Activated T-helper 2 cell treated with anti-CD3 and anti-CD28 coated beads, Interferon-gamma antibody, Interleukin-2, Interleukin-4, amounts not matched to agents 10 μg/mL and 5 μg/mL and 100 μg/mL, durations not matched to agents 14 hours and 24 hours and 36 hours (primary cell): ENCODE measurements at regions not wholly inside any gene's neighbourhood (a gene's known extent, or its start where the extent isn't known, plus 50 kb on each side); places are given as distances from the start of the nearest gene placed in this dataset.

Source experiments
- DNase-seq: peaks from one replicate; pipeline ENCODE4 v3.0.0; 2021; ENCODE audit warnings: low spot score
- H3K27ac Mint-ChIP-seq: one replicate; pipeline ENCODE4 v1.8.0; 2021; ENCODE audit warnings: mixed read lengths
- H3K27me3 Mint-ChIP-seq: one replicate; pipeline ENCODE4 v1.8.0; 2021; ENCODE audit warnings: low read depth, mixed read lengths
- H3K36me3 Mint-ChIP-seq: one replicate; pipeline ENCODE4 v1.8.0; 2021; ENCODE audit warnings: low read depth, mixed read lengths
- H3K4me1 Mint-ChIP-seq: one replicate; pipeline ENCODE4 v1.8.0; 2021; ENCODE audit warnings: low read depth, mixed read lengths
- H3K4me3 Mint-ChIP-seq: one replicate; pipeline ENCODE4 v1.8.0; 2021; ENCODE audit warnings: low read depth, mild to moderate bottlenecking, moderate library complexity, mixed read lengths
- H3K9me3 Mint-ChIP-seq: one replicate; pipeline ENCODE4 v1.8.0; 2021; ENCODE audit warnings: mixed read lengths
- intact Hi-C: fragments of 100-400 bp; cut with micrococcal nuclease; formaldehyde crosslinking; loops from one replicate; pipeline ENCODE4 v1.15.1; 2023

DNA sequence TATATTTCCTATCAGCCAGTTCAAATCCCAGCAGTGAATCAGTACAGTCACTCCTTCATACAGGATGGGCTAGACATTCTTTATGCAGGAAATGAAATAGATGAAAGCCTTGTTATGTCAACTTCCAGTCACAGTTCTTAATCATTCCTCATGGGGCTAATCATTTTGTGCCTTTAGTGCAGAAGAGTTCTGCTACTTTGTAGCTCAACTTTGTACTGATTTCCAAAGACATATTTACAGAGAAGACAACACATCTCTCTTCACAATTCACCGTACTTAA lies 593.9 kb upstream of the NETO1 start:
- Mint-ChIP-seq H3K4me3 (no peak overlapping the region), H3K36me3 (no peaks in the 10 kb centered on the region), H3K9me3 (no peaks in the 10 kb centered on the region), H3K27ac (no peak overlapping the region), H3K4me1 (no peaks in the 10 kb centered on the region), H3K27me3 (no peaks in the 10 kb centered on the region)
- no peak for DNase-seq
- intact Hi-C loops: no loop called here

GRCh38 chr18:73461038-73461779 lies 593.4 kb upstream of the NETO1 start:
- Mint-ChIP-seq H3K27me3 (no peaks in the 10 kb centered on the region), H3K9me3 (peaks cover 4% of the 10 kb centered on the region), H3K27ac (no peak overlapping the region), H3K4me3 (no peak overlapping the region), H3K36me3 (no peaks in the 10 kb centered on the region), H3K4me1 (no peaks in the 10 kb centered on the region)
- no peak for DNase-seq
- intact Hi-C loops: no loop called here

GRCh38 chr18:73458186-73458964 lies 590.6 kb upstream of the NETO1 start:
- no peak for DNase-seq
- intact Hi-C loops: no loop called here
- Mint-ChIP-seq H3K9me3 (peaks cover 4% of the 10 kb centered on the region), H3K4me1 (no peaks in the 10 kb centered on the region), H3K27ac (no peak overlapping the region), H3K36me3 (no peaks in the 10 kb centered on the region), H3K4me3 (no peak overlapping the region), H3K27me3 (no peaks in the 10 kb centered on the region)

- intact Hi-C loops: no loop called here
- H3K27ac Mint-ChIP-seq: no peak overlapping the region
- H3K9me3 Mint-ChIP-seq: peaks cover 4% of the 10 kb centered on the region
- DNase-seq: no peak
- H3K27me3 Mint-ChIP-seq: no peaks in the 10 kb centered on the region
- H3K4me1 Mint-ChIP-seq: no peaks in the 10 kb centered on the region
- H3K36me3 Mint-ChIP-seq: no peaks in the 10 kb centered on the region
- H3K4me3 Mint-ChIP-seq: no peak overlapping the region
Measured at GRCh38 chr18:73456643-73457042, 588.9 kb upstream of the NETO1 start.

- intact Hi-C loops: no loop called here
- H3K36me3 Mint-ChIP-seq: no peaks in the 10 kb centered on the region
- no peak overlapping the region for H3K27ac Mint-ChIP-seq
- no peak for DNase-seq
- peaks cover 14% of the 10 kb centered on the region for H3K9me3 Mint-ChIP-seq
- H3K27me3 Mint-ChIP-seq: no peaks in the 10 kb centered on the region
- H3K4me3 Mint-ChIP-seq: no peak overlapping the region
- H3K4me1 Mint-ChIP-seq: no peaks in the 10 kb centered on the region
Measured at GRCh38 chr18:73452866-73453265, 585.1 kb upstream of the NETO1 start.

GRCh38 chr18:73446502-73446901 lies 578.7 kb upstream of the NETO1 start:
- Mint-ChIP-seq H3K27me3 (no peaks in the 10 kb centered on the region), H3K4me1 (no peaks in the 10 kb centered on the region), H3K27ac (no peak overlapping the region), H3K36me3 (no peaks in the 10 kb centered on the region), H3K9me3 (peaks cover 10% of the 10 kb centered on the region), H3K4me3 (no peak overlapping the region)
- no peak for DNase-seq
- intact Hi-C loops: no loop called here

DNA sequence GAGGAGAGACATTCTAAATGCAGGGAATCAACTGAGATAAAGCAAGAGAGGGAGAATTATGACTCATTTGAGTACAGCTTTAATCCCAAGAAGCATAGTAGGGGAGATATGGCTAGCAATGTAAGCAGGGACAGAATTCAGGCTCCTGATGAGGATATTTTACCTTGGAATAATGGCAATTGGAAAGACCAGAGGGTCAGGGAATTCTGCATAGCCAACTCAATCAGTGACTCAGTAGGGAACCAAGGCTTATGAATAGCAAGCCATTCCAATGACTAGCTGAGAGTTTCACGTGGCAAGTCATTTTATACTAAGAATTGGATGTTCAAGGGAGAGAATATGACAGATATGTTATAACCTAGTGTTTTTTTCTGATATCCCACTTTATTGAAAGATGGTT lies 563.8 kb upstream of the NETO1 start:
- H3K4me3 Mint-ChIP-seq: no peak overlapping the region
- no peaks in the 10 kb centered on the region for H3K36me3 Mint-ChIP-seq
- H3K9me3 Mint-ChIP-seq: peaks cover 4% of the 10 kb centered on the region
- H3K27ac Mint-ChIP-seq: no peak overlapping the region
- no peaks in the 10 kb centered on the region for H3K4me1 Mint-ChIP-seq
- no peak for DNase-seq
- intact Hi-C loops: no loop called here
- no peaks in the 10 kb centered on the region for H3K27me3 Mint-ChIP-seq

GRCh38 chr18:73421010-73421409 lies 553.2 kb upstream of the NETO1 start:
- H3K4me1 Mint-ChIP-seq: no peaks in the 10 kb centered on the region
- H3K36me3 Mint-ChIP-seq: no peaks in the 10 kb centered on the region
- DNase-seq: no peak
- H3K27me3 Mint-ChIP-seq: no peaks in the 10 kb centered on the region
- H3K4me3 Mint-ChIP-seq: no peak overlapping the region
- H3K27ac Mint-ChIP-seq: no peak overlapping the region
- H3K9me3 Mint-ChIP-seq: no peaks in the 10 kb centered on the region
- intact Hi-C loops: no loop called here

GRCh38 chr18:73419531-73419930 lies 551.7 kb upstream of the NETO1 start:
- Mint-ChIP-seq H3K27me3 (no peaks in the 10 kb centered on the region), H3K9me3 (no peaks in the 10 kb centered on the region), H3K27ac (no peak overlapping the region), H3K4me3 (no peak overlapping the region), H3K36me3 (no peaks in the 10 kb centered on the region), H3K4me1 (no peaks in the 10 kb centered on the region)
- intact Hi-C loops: no loop called here
- DNase-seq: no peak

DNA sequence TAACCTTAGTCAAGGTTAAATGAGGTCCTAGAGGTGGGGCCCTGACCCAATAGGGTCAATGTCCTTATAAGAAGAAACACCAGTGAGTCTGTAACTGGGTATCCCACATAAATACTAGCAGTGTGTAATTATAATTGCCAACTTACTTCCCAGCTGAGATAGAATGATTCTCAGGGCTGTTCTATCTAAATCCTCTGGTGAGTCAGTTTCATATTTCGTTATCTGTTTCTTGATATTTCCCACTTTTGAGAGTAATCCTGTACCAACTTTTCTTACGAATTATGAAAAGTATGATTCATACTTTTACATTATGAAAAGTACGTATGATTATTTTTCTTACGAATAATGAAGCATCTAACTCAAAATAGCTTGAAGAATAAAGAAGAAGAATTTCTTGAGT lies 546.8 kb upstream of the NETO1 start:
- Mint-ChIP-seq H3K27ac (no peak overlapping the region), H3K27me3 (no peaks in the 10 kb centered on the region), H3K9me3 (no peaks in the 10 kb centered on the region), H3K4me3 (no peak overlapping the region), H3K4me1 (no peaks in the 10 kb centered on the region), H3K36me3 (no peaks in the 10 kb centered on the region)
- DNase-seq: no peak
- intact Hi-C loops: no loop called here

DNA sequence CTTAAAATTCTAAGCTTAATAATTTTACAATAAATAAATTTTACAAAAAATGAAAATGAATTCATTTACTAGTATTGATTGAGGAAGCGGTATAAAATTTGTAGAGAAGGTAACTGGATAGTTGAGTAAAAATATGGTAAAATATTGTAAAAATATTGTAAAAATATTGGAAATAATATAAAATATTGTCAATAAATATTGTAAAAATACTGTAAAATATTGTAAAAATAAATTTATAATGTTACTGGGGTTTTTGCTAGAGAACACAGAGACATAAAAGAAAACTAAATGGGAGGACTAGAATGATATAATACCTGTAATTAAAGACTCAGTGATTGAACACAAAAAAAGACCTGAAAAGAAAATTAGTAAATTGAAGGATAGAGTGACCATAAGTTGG lies 546.3 kb upstream of the NETO1 start:
- no peaks in the 10 kb centered on the region for H3K9me3 Mint-ChIP-seq
- no peaks in the 10 kb centered on the region for H3K36me3 Mint-ChIP-seq
- no peaks in the 10 kb centered on the region for H3K27me3 Mint-ChIP-seq
- no peak overlapping the region for H3K4me3 Mint-ChIP-seq
- no peak overlapping the region for H3K27ac Mint-ChIP-seq
- intact Hi-C loops: no loop called here
- DNase-seq: no peak
- no peaks in the 10 kb centered on the region for H3K4me1 Mint-ChIP-seq

GRCh38 chr18:73409242-73409641 lies 541.5 kb upstream of the NETO1 start:
- Mint-ChIP-seq H3K36me3 (no peaks in the 10 kb centered on the region), H3K4me3 (no peak overlapping the region), H3K9me3 (no peaks in the 10 kb centered on the region), H3K27ac (no peak overlapping the region), H3K27me3 (no peaks in the 10 kb centered on the region), H3K4me1 (no peaks in the 10 kb centered on the region)
- intact Hi-C loops: no loop called here
- no peak for DNase-seq

DNA sequence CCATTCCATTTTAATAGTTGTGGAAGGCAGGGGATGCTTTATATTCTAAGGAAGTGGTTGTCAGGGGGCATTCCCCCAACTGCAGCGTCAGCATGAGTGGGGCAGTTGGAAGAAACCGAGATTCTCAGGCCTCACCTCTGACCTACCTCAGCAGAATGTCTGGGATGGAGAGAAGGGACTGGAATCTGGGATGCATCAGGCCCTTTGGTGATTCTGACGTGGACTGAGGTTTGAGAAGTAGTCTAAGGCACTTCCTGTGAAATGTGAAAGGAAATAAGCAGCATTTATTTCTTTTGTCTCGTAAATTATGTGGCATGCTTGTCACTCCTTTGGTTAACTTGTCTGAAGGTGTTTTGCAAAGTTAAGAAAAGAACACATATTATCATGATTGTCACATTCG lies 540.7 kb upstream of the NETO1 start:
- no peak overlapping the region for H3K4me3 Mint-ChIP-seq
- H3K36me3 Mint-ChIP-seq: no peaks in the 10 kb centered on the region
- DNase-seq: no peak
- H3K27me3 Mint-ChIP-seq: no peaks in the 10 kb centered on the region
- no peaks in the 10 kb centered on the region for H3K4me1 Mint-ChIP-seq
- no peak overlapping the region for H3K27ac Mint-ChIP-seq
- H3K9me3 Mint-ChIP-seq: no peaks in the 10 kb centered on the region
- intact Hi-C loops: no loop called here
